Mucosa of descending colon (tissue), 3 donors: ENCODE measurements at regions not wholly inside any gene's neighbourhood (a gene's known extent, or its start where the extent isn't known, plus 50 kb on each side); places are given as distances from the start of the nearest gene placed in this dataset.

Source experiments
- ATAC-seq: fragments of 200-7000 bp; cut with Tn5 transposase; one replicate; pipeline ENCODE4 v1.9.1; 2020; ENCODE audit warnings: mild to moderate bottlenecking, moderate library complexity
- DNase-seq, 3 donors: peaks; one replicate each; pipeline ENCODE4 v3.0.0-alpha.2; 2020
- H3K36me3 ChIP-seq: fragments of 200-600 bp; one replicate; pipeline ENCODE4 v1.8.0; 2021; ENCODE audit warnings: low read depth, mild to moderate bottlenecking
- H3K4me1 ChIP-seq: fragments of 200-600 bp; one replicate; pipeline ENCODE4 v1.8.0; 2021; ENCODE audit warnings: low read depth, mild to moderate bottlenecking
- H3K4me3 ChIP-seq: fragments of 200-600 bp; one replicate; pipeline ENCODE4 v1.8.0; 2021; ENCODE audit warnings: mild to moderate bottlenecking
- H3K9me3 ChIP-seq: fragments of 200-600 bp; one replicate; pipeline ENCODE4 v1.8.0; 2021; ENCODE audit warnings: mild to moderate bottlenecking
- intact Hi-C, 2 donors: fragments of 100-400 bp; cut with DNase I in 1 of 2; cut with micrococcal nuclease in 1 of 2; formaldehyde crosslinking; loops; one replicate each; pipeline versions ENCODE4 v1.11.0 to v1.11.1; 2022; cut with DNase I, micrococcal nuclease
- TF ChIP-seq, protein P1 (sequence below): fragments of 200-600 bp; IDR thresholded peaks from one replicate; pipeline ENCODE4 v1.8.0; 2022; ENCODE audit warnings: antibody characterized with exemption, mild to moderate bottlenecking
- donor health status: DM: no; HTN: no; CAD: no; lungs with moderate emphysema.
- donor health status: DM: no; HTN: no; CAD: no.
- donor health status: DM: no; HTN: yes; CAD: no.

DNA sequence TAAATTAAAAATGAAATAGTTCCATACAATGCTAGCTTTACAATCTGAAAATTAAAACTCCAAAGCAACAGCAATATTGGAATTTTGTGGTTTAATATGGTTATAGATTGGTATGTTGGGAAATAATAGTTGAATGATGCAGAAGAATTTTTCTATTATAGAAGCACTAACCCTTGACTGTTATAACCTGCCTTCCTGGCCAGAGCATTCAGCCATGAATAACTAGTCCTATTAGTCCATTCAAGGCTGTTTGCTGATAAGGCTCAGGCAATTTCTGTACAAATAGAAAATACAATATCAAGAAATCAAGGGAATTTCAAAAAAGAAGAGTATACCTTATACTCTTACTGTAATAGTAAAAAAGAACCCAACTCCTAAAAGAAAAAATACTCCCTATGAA is 101.6 kb upstream of the SP4 start:
- intact Hi-C loops = no loop called here
- H3K9me3 ChIP-seq = no peaks in the 10 kb centered on the region
- TF ChIP-seq, protein P1, sequence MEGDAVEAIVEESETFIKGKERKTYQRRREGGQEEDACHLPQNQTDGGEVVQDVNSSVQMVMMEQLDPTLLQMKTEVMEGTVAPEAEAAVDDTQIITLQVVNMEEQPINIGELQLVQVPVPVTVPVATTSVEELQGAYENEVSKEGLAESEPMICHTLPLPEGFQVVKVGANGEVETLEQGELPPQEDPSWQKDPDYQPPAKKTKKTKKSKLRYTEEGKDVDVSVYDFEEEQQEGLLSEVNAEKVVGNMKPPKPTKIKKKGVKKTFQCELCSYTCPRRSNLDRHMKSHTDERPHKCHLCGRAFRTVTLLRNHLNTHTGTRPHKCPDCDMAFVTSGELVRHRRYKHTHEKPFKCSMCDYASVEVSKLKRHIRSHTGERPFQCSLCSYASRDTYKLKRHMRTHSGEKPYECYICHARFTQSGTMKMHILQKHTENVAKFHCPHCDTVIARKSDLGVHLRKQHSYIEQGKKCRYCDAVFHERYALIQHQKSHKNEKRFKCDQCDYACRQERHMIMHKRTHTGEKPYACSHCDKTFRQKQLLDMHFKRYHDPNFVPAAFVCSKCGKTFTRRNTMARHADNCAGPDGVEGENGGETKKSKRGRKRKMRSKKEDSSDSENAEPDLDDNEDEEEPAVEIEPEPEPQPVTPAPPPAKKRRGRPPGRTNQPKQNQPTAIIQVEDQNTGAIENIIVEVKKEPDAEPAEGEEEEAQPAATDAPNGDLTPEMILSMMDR = no peak
- no peaks in the 10 kb centered on the region for H3K36me3 ChIP-seq
- H3K4me1 ChIP-seq = no peaks in the 10 kb centered on the region
- no peak overlapping the region for H3K4me3 ChIP-seq
- no peak for DNase-seq
- no peak for ATAC-seq

DNA sequence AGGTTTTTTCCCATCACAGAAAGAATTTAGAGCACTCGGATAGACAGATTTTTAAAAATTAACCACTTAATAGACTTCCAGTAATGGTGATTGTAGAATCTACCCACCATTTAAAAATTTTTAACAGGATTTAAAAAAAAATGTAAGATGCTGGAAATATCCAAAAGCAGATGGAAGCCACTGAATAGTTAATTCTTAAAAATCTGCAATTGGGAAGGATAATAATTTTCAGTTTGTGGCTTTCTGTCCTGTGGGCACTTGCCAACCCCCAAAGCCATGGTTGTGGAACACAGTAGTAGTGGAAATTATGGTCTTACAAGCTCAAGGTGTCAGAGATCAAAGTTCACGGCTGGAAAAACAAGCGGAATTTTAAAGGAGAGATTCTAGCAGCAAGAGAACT is 101.0 kb upstream of the SP4 start:
- TF ChIP-seq, protein P1 = no peak
- intact Hi-C loops = no loop called here
- Histone ChIP-seq H3K36me3 (no peaks in the 10 kb centered on the region), H3K9me3 (no peaks in the 10 kb centered on the region), H3K4me3 (no peak overlapping the region), H3K4me1 (no peaks in the 10 kb centered on the region)
- ATAC-seq = no peak
- DNase-seq = no peak

DNA sequence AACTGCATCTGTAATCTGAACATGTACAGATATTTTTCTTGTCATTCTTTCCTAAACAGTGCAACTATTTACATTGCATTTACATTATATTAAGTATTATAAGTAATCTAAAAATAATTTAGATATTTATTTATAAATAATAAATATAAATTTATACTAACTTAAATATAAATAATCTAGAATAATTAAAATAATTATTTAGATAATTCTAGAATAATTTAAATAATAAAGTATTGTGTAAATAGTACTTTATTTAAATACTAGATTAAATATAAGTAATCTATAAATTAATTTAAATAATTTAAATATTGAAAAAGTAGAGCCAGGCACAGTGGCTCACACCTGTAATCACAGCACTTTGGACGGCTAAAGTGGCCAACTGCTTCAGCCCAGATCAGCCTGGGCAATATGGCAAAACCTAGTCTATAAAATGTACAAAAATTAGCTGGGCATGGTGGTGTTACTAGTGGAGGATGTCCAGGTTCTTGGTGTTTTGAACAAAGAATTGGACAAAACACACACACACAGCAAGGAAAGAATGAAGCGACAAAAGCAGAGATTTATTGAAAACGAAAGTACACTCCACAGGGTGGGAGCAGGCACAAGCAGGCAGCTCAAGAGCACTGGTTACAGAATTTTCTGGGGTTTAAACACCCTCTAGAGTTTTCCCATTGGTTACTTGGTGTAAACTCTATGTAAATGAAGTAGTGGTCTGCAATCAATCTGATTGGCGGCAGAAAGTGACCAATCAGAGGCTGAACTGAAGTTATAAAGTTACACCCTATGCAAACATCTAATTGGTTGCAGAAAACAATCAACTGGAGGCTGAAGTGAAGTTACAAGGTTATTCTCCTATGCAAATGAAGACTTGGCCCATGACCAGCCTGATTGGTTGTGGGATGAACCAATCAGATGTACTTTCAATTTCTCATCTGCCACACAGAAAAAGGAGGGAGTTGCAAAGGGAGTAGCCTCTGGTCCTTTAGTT is 100.2 kb upstream of the SP4 start:
- Histone ChIP-seq H3K9me3 (no peaks in the 10 kb centered on the region), H3K4me1 (no peaks in the 10 kb centered on the region), H3K36me3 (no peaks in the 10 kb centered on the region), H3K4me3 (no peak overlapping the region)
- TF ChIP-seq, protein P1 = no peak
- no peak for DNase-seq
- intact Hi-C loops = no loop called here
- ATAC-seq = no peak

DNA sequence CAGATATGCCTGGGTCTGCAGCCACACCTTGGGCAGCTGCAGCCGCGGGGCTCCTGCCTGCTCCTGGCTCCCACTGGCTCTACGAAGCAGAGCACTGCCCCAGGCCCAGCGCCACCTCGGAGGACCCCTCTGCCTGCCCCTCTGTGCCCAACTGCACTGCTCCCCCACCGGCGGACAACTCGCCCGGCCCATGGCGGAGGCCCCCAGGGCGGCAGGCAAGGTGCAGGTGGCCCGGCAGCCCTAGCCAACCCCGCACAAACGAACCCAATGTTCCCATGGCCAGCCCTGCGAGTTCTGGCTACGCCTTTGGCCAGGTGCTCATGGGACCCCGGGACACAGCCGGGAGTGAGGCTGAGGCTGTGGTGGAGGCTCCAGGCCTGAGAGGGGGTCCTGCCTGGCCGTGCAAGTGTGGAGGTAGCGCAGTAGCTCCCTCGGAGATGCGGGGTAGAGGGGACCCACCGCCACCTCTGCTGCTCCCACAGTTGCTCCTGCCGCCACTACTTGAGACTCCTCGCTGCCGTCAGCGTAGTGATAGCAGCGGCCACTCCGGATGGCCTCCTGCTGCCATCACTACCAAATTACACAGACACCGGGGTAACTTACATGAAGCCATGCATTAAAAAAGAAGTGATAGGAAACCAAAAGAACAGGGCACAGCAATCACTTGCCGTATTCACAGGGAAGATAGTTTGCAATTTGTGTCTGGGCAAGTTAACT is 97.3 kb upstream of the SP4 start:
- DNase-seq = no peak
- H3K9me3 ChIP-seq = no peaks in the 10 kb centered on the region
- no peaks in the 10 kb centered on the region for H3K4me1 ChIP-seq
- H3K4me3 ChIP-seq = no peak overlapping the region
- TF ChIP-seq, protein P1 = no peak
- intact Hi-C loops = no loop called here
- ATAC-seq = no peak
- no peaks in the 10 kb centered on the region for H3K36me3 ChIP-seq

DNA sequence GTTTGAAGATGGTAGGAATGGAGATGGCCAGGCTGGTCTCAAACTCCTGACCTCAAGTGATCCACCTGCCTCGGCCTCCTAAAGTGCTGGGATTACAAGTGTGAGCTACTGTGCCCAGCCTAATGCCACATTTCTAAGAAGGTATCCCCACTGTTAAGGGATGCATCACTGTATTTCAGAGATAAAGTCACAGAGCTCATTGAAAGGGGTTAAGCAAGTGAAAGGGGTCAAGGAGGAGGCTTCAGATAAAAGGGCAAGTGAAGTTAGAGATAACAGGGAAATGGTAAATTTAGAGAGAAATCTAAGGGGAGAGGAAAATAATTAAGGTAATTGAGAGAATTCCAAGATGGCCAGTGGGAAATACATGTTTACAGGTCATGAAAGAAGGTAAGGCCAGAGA is 93.0 kb upstream of the SP4 start:
- no peak for DNase-seq
- TF ChIP-seq, protein P1 = no peak
- no peaks in the 10 kb centered on the region for H3K36me3 ChIP-seq
- H3K9me3 ChIP-seq = no peaks in the 10 kb centered on the region
- intact Hi-C loops = no loop called here
- ATAC-seq = no peak
- H3K4me3 ChIP-seq = no peak overlapping the region
- H3K4me1 ChIP-seq = no peaks in the 10 kb centered on the region
